ENCODE measurements at regions not wholly inside any gene's neighbourhood (a gene's known extent, or its start where the extent isn't known, plus 50 kb on each side); places are given as distances from the start of the nearest gene placed in this dataset.

- H3K4me2 ChIP-seq (ENCODE audit: insufficient read depth, insufficient read length, low read length), result no peak overlapping the region
- no peak overlapping the region for H3K27ac ChIP-seq (ENCODE audit: insufficient read length, low read depth, low read length)
- no peak for DNase-seq
- H3K56ac ChIP-seq (ENCODE audit: insufficient read length, low read depth, low read length), result no peak overlapping the region
- Mint-ChIP-seq H3K27ac (no peak overlapping the region), H3K4me1 (peaks cover 0 to 4% of the 10 kb centered on the region in 2 experiments; a peak in 1 of 4 replicates), H3K36me3 (ENCODE audit: insufficient read depth in 1 of 3, low read depth in 3 of 3) (peaks cover 11% of the 10 kb centered on the region in 3 experiments), H3K4me3 (no peak overlapping the region), H3K27me3 (ENCODE audit: low read depth) (no peaks in the 10 kb centered on the region), H3K9me3 (peaks cover 13 to 17% of the 10 kb centered on the region in 2 experiments)
- no peak overlapping the region for H3K18ac ChIP-seq (ENCODE audit: insufficient read length, low read depth, low read length)
- no peak overlapping the region for H2BK20ac ChIP-seq (ENCODE audit: low read depth, low read length, poor library complexity, severe bottlenecking)
- WGBS (ENCODE audit: extremely low coverage, insufficient read length, low lambda C conversion rate), result no CpG with 5 or more reads among the region's 9 CpGs
- H3K9ac ChIP-seq (ENCODE audit: extremely low read depth, insufficient read length, low read length), result no peak overlapping the region
- H3K4me1 ChIP-seq (ENCODE audit: insufficient read depth, low read length), result no peaks in the 10 kb centered on the region
- H3K23ac ChIP-seq (ENCODE audit: insufficient read length, low read depth, low read length), result no peak overlapping the region
- H3K14ac ChIP-seq (ENCODE audit: insufficient read depth, low read length), result no peak overlapping the region
- H2BK12ac ChIP-seq (ENCODE audit: insufficient read length, low read depth, low read length), result no peak overlapping the region
- H2AFZ ChIP-seq (ENCODE audit: low read length), result no peak overlapping the region
- no peaks in the 10 kb centered on the region for H3K79me2 ChIP-seq (ENCODE audit: insufficient read depth, low read length)
- no peak overlapping the region for H4K91ac ChIP-seq (ENCODE audit: insufficient read length, low read depth, low read length)
- no peak for TF ChIP-seq CTCF (conservative IDR thresholded peaks at IDR 0.05)
- no peak overlapping the region for H4K5ac ChIP-seq (ENCODE audit: insufficient read length, low read depth, low read length)
- H3T11ph ChIP-seq (ENCODE audit: low read length), result no peak overlapping the region
- H3K79me1 ChIP-seq (ENCODE audit: insufficient read depth, low read depth, low read length, poor library complexity, severe bottlenecking), result no peaks in the 10 kb centered on the region
- no peaks in the 10 kb centered on the region for H3K27me3 ChIP-seq (ENCODE audit: insufficient read depth, low read length)
- H2AK5ac ChIP-seq (ENCODE audit: insufficient read length, low read length), result no peak overlapping the region
- peaks cover 5% of the 10 kb centered on the region for H3K9me3 ChIP-seq (ENCODE audit: control insufficient read depth, low read depth, low read length)
- H3K4ac ChIP-seq (ENCODE audit: low read depth, low read length), result no peak overlapping the region
- H2BK5ac ChIP-seq (ENCODE audit: insufficient read length, low read length), result no peak overlapping the region
- no peak overlapping the region for H2BK120ac ChIP-seq (ENCODE audit: low read depth, low read length, poor library complexity, severe bottlenecking)
- no peaks in the 10 kb centered on the region for H4K20me1 ChIP-seq (ENCODE audit: control insufficient read depth, insufficient read depth, insufficient read length)
- no peaks in the 10 kb centered on the region for H3K23me2 ChIP-seq (ENCODE audit: insufficient read length, low read depth, low read length, poor library complexity, severe bottlenecking)
- H4K8ac ChIP-seq (replicated peaks; ENCODE audit: insufficient read length, low read depth, low read length), result no peak overlapping the region
- H2BK15ac ChIP-seq (ENCODE audit: low read depth, low read length), result no peak overlapping the region
Observed at GRCh38 chr15:46773016-46773415, 944.3 kb upstream of the SEMA6D start.

Data from H9 (cell line).